GM23248 (cell line): ENCODE measurements at regions not wholly inside any gene's neighbourhood (a gene's known extent, or its start where the extent isn't known, plus 50 kb on each side); places are given as distances from the start of the nearest gene placed in this dataset.

Experiments used
- EZH2 ChIP-seq: fragments of 200-600 bp; sonication (generic); IDR thresholded peaks from 2 replicates; pipeline ENCODE4 v1.6.1; 2018; ENCODE audit warnings: antibody characterized with exemption, mild to moderate bottlenecking; ENCODE audit not compliant: insufficient read depth, poor library complexity, severe bottlenecking
- EZH2phosphoT487 ChIP-seq: fragments of 200-600 bp; sonication (generic); IDR thresholded peaks from 2 replicates; pipeline ENCODE4 v1.6.1; 2018; ENCODE audit warnings: antibody characterized with exemption, moderate library complexity, mild to moderate bottlenecking, low read depth; ENCODE audit not compliant: insufficient read depth

DNA sequence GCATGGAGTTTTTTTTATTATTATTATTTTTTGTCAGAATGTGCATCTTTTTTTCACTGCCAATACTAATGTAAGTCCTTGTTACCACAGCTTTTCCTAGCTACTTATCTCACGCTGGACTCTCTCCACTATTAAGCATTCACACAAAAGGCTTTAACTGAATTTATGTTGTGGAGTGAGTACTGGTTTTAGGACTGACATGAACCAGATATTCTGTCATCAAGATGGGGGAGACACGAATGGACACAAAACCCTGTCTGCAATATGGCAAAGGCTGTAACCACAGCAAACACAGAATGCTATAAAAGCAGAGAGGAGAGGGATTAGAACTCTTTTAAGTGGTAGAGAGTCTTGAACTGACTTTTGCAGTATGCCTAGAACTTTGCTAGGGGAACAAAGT, 592.2 kb upstream of the TBL1XR1 start:
- no peak for TF ChIP-seq EZH2
- no peak for TF ChIP-seq EZH2phosphoT487
